ENCODE measurements at regions not wholly inside any gene's neighbourhood (a gene's known extent, or its start where the extent isn't known, plus 50 kb on each side); places are given as distances from the start of the nearest gene placed in this dataset.
A peak's percentile ranks its signal among the peaks of the same experiment; 100 is the strongest.

GRCh38 chr4:123116412-123116811, 194.0 kb upstream of the NUDT6 start:
- no peaks in the 10 kb centered on the region for H3K4me1 Mint-ChIP-seq (ENCODE audit: unreplicated experiment)
- no peak for DNase-seq (ENCODE audit: low spot score)
- peaks cover 13% of the 10 kb centered on the region for H3K36me3 Mint-ChIP-seq (ENCODE audit: low read depth, unreplicated experiment)
- H3K27me3 Mint-ChIP-seq (ENCODE audit: unreplicated experiment) = no peaks in the 10 kb centered on the region
- no peak overlapping the region for H3K4me3 Mint-ChIP-seq (ENCODE audit: unreplicated experiment)
- H3K9me3 Mint-ChIP-seq (ENCODE audit: unreplicated experiment) = no peaks in the 10 kb centered on the region
- no peak overlapping the region for H3K27ac Mint-ChIP-seq (ENCODE audit: unreplicated experiment)
- TF ChIP-seq CTCF (IDR thresholded peaks at IDR 0.05; ENCODE audit: unreplicated experiment) = no peak

DNA sequence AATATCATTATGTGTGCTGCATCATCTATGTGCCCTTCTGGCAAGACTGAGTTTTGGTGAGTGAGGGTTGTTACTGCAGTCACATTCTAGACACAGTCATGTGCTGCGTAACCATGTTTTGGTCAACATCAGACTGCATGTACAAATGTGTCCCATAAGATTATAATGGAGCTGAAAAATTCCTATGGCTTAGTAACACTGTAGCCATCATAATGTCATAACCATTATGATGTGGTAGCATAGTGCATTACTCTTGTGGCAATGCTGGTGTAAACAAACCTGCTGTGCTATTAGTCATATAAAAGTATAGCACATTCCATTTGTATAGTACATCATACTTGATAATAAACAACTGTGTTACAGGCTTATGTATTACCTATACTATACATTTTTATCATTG, 198.1 kb upstream of the NUDT6 start:
- Mint-ChIP-seq H3K27me3 (ENCODE audit: unreplicated experiment) (no peaks in the 10 kb centered on the region), H3K4me3 (ENCODE audit: unreplicated experiment) (no peak overlapping the region), H3K9me3 (ENCODE audit: unreplicated experiment) (no peaks in the 10 kb centered on the region), H3K36me3 (ENCODE audit: low read depth, unreplicated experiment) (peaks cover 5% of the 10 kb centered on the region), H3K4me1 (ENCODE audit: unreplicated experiment) (no peaks in the 10 kb centered on the region), H3K27ac (ENCODE audit: unreplicated experiment) (no peak overlapping the region)
- TF ChIP-seq CTCF (IDR thresholded peaks at IDR 0.05; ENCODE audit: unreplicated experiment) = no peak
- no peak for DNase-seq (ENCODE audit: low spot score)

- TF ChIP-seq CTCF (IDR thresholded peaks at IDR 0.05; ENCODE audit: unreplicated experiment) = no peak
- H3K27me3 Mint-ChIP-seq (ENCODE audit: unreplicated experiment) = no peaks in the 10 kb centered on the region
- H3K36me3 Mint-ChIP-seq (ENCODE audit: low read depth, unreplicated experiment) = no peaks in the 10 kb centered on the region
- no peak overlapping the region for H3K27ac Mint-ChIP-seq (ENCODE audit: unreplicated experiment)
- H3K4me3 Mint-ChIP-seq (ENCODE audit: unreplicated experiment) = no peak overlapping the region
- peaks cover 3% of the 10 kb centered on the region for H3K4me1 Mint-ChIP-seq (ENCODE audit: unreplicated experiment)
- DNase-seq (ENCODE audit: low spot score) = no peak
- H3K9me3 Mint-ChIP-seq (ENCODE audit: unreplicated experiment) = no peaks in the 10 kb centered on the region
Observed at GRCh38 chr4:123121241-123121907, 199.0 kb upstream of the NUDT6 start.

- DNase-seq (ENCODE audit: low spot score) = no peak
- Mint-ChIP-seq H3K36me3 (ENCODE audit: low read depth, unreplicated experiment) (no peaks in the 10 kb centered on the region), H3K27ac (ENCODE audit: unreplicated experiment) (no peak overlapping the region), H3K4me1 (ENCODE audit: unreplicated experiment) (peaks cover 24% of the 10 kb centered on the region), H3K27me3 (ENCODE audit: unreplicated experiment) (no peaks in the 10 kb centered on the region), H3K9me3 (ENCODE audit: unreplicated experiment) (no peaks in the 10 kb centered on the region), H3K4me3 (ENCODE audit: unreplicated experiment) (no peak overlapping the region)
- TF ChIP-seq CTCF (IDR thresholded peaks at IDR 0.05; ENCODE audit: unreplicated experiment) = no peak
Observed at GRCh38 chr4:123125477-123125876, 203.1 kb upstream of the NUDT6 start.

DNA sequence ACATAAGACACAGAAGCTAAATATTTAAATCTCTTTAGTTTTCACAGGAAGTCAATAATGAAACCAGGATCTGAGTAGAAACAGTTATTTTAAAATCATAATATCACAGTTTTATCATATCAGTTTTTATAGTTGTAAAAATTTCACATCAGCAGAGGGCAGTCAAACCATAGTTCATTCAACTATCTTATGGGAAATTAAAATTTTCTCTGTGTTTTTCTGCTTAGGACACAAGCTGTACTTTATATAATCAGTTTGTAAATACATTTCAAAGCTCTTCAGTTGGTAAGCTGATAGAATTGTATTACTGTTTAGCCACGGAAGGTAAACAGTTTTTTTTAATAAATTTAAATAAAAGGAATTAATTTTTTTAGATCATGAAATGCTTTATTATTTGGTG, 204.8 kb upstream of the NUDT6 start:
- Mint-ChIP-seq H3K9me3 (ENCODE audit: unreplicated experiment) (no peaks in the 10 kb centered on the region), H3K4me3 (ENCODE audit: unreplicated experiment) (no peak overlapping the region), H3K27ac (ENCODE audit: unreplicated experiment) (peak overlapping the region; percentile 72), H3K36me3 (ENCODE audit: low read depth, unreplicated experiment) (no peaks in the 10 kb centered on the region), H3K27me3 (ENCODE audit: unreplicated experiment) (no peaks in the 10 kb centered on the region), H3K4me1 (ENCODE audit: unreplicated experiment) (peaks cover 24% of the 10 kb centered on the region)
- DNase-seq (ENCODE audit: low spot score) = no peak
- TF ChIP-seq CTCF (IDR thresholded peaks at IDR 0.05; ENCODE audit: unreplicated experiment) = peak; percentile 40

All from endothelial cell (in vitro differentiated cells).